T-helper 1 cell treated with Interleukin-12 subunit alpha and Interleukin-12 subunit beta and Interleukin-4 antibody, amounts not matched to agents 30 ng/mL and 1 ng/mL, for 36 hours (primary cell): ENCODE measurements at regions not wholly inside any gene's neighbourhood (a gene's known extent, or its start where the extent isn't known, plus 50 kb on each side); places are given as distances from the start of the nearest gene placed in this dataset.

Experiments used
- intact Hi-C: fragments of 100-400 bp; cut with micrococcal nuclease; formaldehyde crosslinking; loops from one replicate; pipeline ENCODE4 v1.15.1; 2024

DNA sequence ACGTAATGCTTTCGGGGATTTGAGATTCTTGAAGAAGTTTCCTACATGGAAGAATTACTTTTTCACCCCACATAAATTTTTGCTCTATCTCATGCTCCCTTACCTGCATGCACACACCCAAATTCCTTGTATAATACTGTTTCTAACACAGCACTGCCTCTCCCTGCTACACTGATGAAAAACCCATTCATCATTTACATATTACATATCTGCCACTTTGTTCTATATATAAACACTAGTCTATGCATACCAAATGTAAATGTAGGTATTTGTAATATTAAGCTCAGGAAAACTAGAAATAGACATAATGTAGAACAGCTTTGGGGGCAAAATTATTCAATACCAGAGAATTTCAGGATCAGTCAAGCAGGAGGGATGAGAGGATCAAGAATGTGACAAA, 182.6 kb upstream of the SEMA6D start:
- intact Hi-C loops, result no loop called here

DNA sequence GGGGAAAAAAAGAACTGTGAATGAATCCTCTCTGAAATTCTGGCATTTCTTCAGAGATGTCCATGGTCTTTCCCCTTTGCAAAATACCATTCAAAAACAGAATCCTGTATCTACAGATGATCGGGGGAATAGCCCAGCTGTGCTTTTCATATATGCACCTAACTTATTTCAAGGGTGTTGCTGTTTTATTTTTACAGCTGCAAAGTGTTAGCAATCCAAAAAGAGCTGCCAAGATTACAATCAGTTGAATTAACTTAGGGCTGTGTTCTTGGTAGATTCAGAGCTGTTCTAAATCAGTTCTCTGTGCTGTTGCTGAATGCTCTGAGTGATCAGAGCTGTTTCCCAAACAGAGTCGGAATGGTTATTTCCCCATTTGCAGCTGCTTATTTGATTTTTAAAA, 175.7 kb upstream of the SEMA6D start:
- intact Hi-C loops, result no loop called here

DNA sequence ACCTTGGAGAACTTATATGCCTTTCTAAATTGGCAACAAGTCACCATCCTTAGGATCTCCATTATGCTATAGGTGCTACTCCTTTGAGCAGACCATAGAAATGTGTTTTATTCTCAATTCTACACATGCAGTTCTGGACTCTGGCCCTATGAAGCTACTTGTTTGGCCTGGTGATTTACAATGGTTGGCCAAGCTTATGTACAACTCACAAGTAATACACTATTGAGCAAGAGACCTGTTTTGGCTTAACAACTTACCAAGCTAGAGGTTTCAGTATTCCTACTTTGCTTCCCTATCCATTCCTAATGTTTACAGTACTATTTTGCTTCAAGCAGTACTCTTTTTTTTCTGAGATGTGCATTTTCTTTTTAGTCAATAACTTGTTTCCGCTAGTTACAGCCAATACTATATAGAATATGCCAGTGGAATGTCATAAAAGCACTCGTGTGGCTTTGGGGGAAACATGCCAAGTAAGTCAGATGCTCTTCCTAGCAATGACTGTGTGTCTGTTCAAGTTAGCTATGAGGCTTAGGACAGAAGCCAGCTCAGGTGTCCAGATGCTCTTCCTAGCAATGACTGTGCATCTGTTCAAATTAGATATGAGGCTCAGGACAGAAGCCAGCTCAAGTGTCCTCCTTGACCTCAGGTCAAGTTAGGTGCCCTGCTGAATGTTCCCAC, 174.9 kb upstream of the SEMA6D start:
- intact Hi-C loops, result no loop called here

DNA sequence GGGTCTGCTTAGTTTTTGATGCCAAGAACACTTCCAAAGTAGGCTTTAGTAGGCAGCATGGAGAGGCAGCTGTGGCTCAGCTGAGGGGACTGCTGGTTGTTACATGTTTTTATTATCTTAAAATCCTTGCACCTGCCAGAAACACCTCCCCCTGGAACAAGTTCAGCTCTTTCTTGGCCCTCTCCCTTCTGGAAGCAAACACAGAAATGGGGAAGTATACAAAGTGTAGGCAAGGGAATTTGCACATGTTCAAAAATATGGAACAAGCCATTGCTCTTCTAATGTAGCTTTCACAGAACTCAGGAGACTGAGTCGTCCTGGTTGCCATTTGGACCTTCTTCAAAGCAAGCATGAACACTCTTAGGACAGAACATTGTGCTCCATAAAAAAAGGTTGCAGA, 169.1 kb upstream of the SEMA6D start:
- intact Hi-C loops, result no loop called here

DNA sequence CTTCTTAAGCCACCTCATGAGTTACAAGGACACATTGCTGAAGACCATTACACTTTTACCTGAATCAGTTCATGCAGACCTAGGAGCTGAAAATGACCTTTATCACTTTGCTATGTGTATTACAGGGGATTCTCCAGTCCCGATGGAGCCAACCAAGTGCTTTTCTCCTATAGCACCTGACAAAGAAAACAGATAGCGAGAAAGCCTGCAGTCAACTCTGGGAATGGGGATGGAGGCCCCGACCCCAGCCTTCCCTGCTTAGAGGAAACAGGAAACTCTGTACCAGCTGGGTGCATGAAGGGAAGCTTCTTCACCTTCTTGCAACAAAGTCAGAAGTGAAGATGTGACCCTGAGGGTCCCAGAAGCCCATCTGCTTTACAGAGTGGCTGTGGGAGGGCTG, 168.3 kb upstream of the SEMA6D start:
- intact Hi-C loops, result no loop called here

DNA sequence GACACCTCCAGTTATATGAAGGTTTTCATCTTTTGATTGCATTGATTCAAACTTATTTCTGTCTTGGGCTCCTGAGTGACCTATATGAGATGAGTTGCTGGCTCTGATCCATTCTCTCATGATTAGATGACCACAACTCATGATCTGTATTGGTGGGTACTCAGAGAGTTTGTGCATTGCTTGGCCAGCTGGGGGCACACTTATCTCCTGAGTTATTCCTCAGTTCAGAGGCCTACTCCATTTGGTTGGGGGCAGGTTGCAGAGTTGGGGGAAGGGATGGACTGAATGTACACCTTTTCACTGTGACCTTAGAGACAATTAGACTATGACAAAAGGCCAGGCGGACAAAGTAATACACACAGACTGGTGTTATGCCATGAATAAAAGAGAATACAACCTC, 166.2 kb upstream of the SEMA6D start:
- intact Hi-C loops, result no loop called here

DNA sequence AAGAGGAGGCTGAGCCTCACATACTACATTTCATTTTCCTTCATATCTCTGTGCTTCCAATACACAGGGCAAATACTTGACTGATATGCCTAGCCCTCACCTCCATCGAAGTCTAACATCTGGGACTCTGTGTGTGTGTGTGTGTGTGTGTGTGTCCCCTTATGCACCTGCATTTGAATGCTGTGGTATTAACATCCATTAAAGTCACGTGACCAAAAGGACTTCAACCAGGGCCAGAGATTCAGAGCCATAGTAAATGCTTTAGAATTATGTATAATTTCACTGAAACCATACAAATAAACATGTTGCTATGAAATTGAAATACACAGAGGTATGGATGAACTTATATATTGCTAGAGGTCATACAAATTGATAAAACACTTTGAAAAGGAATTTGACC, 165.8 kb upstream of the SEMA6D start:
- intact Hi-C loops, result no loop called here

DNA sequence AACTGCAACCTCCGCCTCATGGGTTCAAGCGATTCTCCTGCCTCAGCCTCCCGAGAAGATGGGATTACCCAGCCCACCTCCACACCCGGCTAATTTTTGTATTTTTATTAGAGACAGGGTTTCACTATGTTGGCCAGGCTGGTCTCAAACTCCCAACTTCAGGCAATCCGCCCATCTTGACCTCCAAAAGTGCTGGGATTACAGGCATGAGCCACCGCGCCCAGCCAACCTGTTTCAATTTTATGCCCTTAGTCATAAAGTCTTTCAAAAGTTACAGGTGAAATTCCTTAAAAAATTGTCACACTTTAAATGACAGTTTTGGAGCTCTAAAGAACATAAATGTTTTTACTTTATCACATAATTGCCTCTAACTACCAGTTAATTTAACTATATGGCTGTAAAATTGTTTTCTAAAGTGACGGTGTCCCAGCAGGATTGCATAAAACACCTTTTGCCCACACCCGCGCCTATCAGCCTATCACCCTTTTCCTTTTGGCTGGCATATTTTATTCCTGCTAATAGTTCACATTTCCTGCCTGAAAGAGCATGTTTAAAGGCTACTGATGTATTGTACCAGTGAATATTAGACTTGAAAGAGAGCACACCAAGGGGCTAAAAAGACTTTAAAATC, 164.2 kb upstream of the SEMA6D start:
- intact Hi-C loops, result no loop called here

DNA sequence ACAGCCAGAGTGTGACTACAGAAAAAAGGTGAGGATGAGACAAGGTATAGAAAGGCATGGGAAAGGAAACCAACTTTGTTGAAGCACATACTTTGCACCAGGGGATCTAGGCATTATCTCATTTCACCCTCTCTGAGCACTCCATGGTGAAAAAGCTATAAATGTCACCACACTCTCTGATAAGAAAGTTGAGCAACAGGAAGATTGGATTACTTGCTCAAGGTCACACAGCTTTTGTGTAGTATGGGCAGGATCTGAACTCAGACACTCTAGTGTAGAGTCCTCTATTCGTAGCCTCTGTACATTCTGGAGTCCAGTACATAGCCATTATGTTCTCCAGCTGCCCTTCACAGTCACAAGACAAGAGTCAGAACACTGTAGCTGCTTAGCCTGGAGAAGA, 163.4 kb upstream of the SEMA6D start:
- intact Hi-C loops, result no loop called here

DNA sequence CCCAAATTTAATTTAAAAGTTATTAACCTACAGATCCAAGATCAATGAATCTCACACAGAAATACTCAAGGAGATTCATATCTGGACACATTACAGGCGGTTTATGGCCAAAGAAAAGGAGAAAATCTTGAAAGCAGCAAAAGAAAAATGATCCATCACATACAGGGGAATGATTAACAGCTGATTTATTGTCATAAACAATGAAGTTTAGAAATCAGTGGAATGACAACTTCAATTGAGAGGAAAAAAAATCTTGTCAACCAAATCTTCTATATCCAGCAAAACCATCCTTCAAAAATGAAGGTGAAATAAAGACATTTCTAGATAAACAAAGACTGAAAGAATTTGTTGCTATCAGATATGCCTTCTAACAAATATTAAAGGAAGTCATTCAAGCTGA, 156.2 kb upstream of the SEMA6D start:
- intact Hi-C loops, result no loop called here

DNA sequence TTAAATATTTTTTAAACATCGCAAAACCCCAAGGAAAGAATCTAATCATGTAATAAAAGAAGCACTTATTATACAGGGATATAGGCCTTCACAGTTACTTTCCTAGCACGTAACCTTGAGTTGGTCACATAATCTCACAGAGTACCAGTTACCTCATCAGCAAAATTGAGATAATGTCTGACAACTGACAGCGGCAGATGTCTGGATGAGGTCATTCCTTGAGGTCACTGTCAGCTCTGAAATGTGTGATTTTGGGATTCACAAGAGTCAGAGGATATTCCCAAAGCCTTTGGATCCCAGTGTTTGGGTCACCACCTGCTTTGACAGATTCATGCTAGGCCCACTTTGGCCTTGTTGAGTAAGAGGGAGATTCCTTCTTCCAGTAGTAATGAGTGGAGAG, 151.4 kb upstream of the SEMA6D start:
- intact Hi-C loops, result no loop called here

DNA sequence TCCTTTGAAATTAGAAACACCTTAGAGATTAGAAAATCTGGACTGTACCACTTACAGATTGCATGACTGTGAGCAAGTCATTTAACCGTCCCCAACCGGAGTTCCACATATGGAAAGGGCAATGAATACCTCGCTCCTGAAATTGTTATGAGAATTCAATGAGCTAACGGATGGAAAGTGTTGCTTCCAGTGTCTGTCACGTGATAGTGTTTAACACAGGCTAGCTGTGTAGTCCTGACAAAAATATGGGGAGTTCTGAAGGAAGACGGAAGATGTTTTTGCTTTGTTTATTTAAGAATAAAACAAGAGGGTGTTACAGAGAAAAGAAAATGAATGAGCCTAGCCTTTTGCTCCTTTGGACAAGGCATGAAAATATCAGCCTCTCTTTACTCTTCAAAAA, 150.7 kb upstream of the SEMA6D start:
- intact Hi-C loops, result no loop called here

DNA sequence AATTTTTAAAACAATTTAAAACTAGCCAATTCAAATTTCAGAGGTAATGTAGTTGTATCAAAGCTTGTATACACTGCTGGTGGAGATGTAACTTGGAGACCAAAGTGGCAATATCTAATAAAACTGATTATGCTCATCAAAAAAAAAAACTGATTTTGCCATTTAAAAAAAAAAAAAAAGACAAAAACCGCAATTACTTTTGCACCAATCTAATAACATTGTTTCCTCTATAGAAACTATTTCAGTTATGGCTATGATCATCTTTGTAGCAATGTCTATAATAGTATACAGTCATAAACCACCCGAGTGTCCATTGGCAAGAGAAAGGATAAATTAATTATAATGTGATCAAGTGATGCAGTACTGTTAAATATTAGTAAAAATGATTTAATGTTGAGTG, 149.3 kb upstream of the SEMA6D start:
- intact Hi-C loops, result no loop called here

DNA sequence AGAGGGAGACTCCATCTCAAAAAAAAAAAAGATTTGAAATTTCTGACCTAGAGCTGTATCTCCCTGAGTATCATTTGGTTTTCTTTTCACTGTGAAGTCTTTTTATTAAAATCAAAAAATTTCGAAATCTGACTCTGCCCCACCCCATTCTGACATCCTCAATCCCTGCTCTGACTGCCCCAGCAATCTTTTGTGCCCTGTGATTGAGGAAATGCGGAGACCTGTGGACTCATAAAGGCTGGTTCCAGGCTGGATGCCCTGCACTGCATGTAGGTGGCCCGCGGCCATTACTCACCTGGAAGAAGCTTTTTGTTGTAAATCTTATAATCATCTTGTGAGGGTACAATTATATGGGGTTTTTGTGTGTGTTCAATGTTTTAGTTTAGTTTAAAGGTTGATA, 147.3 kb upstream of the SEMA6D start:
- intact Hi-C loops, result no loop called here

DNA sequence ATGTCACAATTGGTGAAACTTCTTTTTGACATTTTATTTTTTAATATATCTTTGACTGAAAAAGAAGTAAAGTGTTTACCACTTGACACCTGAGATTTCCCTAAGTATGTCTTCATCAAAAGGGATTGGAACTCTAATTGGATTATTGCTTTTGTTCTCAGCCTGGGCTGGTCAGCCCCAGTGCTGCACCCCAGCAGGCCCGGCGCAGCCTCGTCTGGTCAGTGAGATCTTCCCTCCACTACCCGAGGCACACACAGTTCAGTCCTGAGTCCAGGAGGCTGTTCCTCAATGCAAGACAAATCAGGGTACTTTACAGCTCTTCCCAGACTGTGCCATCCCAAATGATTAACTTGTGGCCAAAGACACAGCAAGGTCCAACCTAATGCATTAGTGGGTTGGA, 146.9 kb upstream of the SEMA6D start:
- intact Hi-C loops, result no loop called here

DNA sequence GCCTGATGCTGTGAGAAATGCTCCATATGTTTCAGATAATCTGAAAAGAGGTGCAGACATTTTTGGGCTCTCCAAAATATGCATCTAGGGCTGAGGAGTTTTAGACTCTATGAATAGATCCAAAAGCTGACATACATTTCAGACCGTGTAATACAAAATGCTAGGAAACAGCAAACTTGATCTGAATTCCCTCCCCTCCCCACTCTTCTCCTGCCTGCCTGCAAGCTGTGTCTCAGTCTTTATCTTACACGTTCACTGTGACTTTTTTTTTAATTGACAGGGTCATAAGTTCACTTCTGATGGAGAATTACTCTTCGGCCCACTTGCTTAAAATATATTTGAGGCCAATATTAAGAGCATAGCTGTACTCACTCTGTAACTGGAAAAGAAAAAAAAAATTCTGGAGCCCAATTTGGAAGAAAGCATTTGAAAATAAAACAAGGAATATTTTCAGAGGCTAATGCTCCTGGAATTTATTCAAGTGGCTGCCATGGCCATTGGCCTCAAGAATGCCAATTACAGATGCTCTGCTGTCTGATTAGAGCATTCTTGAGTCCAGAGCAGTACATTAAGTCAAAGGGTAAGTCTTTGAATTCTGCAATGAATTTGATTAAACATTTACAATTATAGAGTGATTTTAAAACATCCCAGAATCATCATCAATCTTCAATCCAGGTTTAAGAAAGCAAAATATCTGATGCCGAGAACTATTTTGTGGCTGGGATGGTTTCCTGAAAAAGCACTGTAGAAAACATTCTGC, 146.2 kb upstream of the SEMA6D start:
- intact Hi-C loops, result no loop called here

DNA sequence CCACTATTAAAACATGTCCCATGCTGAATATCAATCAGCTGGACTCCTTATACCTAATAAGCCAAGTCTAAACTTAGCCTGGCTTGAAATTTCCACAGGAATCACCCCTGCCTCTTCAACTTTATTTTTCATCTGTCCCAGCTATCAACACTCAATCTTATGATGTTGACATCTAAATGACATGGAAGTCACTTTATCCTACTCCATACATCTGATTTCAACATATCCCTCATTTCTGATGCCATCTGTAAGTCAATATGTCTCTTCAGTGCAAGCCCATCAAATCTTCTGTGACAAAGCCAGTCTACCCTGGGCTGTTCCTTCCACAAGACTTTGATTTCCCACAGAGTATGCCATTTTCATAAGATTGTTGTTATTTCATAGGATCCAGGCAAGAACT, 143.6 kb upstream of the SEMA6D start:
- intact Hi-C loops, result no loop called here

DNA sequence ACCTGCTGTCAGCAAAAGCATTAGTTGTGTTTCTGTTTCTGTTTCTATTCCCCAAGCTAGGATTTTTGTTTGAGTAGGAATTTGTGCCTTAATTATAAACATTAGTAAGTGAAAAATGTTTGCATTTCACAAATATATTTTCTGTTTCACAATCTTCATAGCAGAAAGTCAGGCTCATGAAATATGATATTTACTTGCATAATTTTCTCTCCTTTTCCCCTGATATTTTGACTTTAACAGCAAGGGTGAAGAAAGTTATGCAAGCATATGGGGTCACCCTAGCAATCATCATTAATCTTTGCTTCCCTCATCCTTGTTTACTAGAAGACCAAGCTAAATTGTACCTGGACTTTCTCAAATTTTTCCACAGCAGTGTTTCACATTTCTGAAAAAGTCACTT, 140.3 kb upstream of the SEMA6D start:
- intact Hi-C loops, result no loop called here

DNA sequence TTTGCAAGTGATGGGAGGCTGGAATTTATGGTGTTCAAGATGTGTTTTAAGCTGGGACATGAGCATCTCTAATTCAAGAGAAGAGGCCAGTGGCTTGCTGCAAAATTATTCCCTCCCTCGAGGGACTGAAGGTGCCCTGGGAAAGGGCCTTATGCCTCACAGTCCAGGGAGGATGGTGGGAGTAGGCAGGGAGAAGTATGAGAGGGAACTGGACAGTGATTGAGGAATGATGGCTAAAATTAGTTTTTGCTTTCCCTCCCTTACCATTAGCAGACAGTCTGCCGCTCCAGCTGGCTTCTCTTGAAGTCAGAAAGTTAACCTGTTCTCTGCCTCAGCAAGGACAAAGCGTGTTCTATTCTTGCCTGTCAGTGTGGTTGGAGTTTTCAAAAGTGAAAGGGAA, 139.8 kb upstream of the SEMA6D start:
- intact Hi-C loops, result no loop called here

DNA sequence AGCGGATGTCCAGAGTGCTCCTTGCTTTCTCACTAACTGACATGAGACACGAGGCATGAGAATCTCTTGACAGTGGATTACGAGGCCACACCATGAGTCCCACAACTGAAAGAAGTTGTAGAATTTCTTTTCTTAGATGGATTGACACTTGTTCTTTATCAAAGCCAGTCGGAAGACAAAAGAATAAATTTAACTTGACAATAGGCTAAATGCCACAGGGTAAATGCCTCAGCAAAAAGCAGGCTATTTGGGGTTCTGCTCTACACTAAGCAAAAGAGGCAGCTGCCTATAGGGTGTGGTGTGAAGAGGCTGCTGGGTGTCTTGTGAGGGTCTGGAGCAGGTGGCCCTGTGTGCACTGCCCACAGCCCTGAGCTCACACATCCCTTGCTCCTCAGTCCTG, 135.1 kb upstream of the SEMA6D start:
- intact Hi-C loops, result no loop called here

DNA sequence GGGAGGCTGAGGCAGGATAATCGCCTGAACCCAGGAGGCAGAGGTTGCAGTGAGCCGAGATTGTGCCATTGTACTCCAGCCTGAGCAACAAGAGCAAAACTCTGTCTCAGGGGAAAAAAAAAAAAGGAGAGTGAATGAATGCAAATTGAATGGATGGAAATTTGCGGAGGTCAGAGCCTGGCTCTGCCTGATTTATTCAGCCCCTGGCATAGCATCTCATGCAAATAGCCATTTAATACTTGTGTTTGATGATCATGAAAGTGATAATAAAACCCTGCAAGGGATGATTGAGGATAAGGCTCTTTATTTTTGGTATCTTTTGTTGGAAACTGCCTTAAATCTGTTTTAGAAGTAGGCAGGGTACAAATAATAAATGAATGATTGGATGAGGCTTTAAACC, 133.0 kb upstream of the SEMA6D start:
- intact Hi-C loops, result no loop called here

DNA sequence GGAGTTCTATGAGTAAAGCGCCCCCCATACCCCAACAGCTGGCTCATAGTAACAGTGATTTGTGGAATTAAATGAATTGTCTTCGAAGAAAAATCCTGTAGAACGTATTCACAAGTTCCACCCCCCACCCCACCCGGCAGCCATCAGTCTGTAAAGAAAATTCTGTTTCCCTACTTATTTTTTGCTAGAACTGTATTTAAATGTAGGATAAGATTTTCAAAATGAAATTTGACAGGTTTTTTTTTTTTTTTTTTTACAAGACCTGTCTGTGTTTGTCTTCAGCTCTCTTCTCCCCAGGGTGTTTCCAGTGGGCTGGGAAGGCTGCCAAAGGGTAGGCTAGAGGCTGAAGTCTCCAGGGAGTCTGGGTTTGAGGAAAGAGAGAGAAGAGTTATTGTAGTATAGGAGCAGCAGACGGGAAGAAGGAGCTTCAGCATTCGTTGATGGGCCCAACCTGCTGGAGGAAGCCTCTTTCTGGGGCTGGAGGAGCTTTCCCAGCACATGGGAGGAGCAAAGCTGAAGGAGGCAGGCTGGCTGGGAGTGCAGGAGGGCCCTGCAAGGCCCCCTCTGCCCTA, 130.6 kb upstream of the SEMA6D start:
- intact Hi-C loops, result no loop called here
